CD14-positive monocyte (primary cell): ENCODE measurements at regions not wholly inside any gene's neighbourhood (a gene's known extent, or its start where the extent isn't known, plus 50 kb on each side); places are given as distances from the start of the nearest gene placed in this dataset.

Experiments
- DNase-seq, 3 donors: peaks; one replicate each; pipeline ENCODE4 v3.0.0-alpha.2; 2011 to 2022
- H2AFZ ChIP-seq: 2 replicates; pipeline ENCODE4 v1.6.0; 2012; ENCODE audit warnings: mild to moderate bottlenecking, low read depth, low read length, inconsistent platforms; ENCODE audit not compliant: insufficient read depth, poor library complexity, severe bottlenecking
- H3K27ac ChIP-seq, 2 donors: 1 replicate in 1 of 2; 2 replicates in 1 of 2; pipeline ENCODE4 v1.5.1; 2012 to 2013; ENCODE audit warnings: low read length in 2 of 2, control low read depth in 1 of 2, inconsistent platforms in 1 of 2, low read depth in 1 of 2, mild to moderate bottlenecking in 1 of 2
- H3K27me3 ChIP-seq, 2 donors: one replicate each; pipeline versions ENCODE4 v1.6.0 to v1.6.1; 2011 to 2013; ENCODE audit warnings: low read length in 2 of 2; ENCODE audit not compliant: control insufficient read depth in 2 of 2, insufficient read depth in 2 of 2
- H3K36me3 ChIP-seq, 2 donors: replicated peaks in 1 of 2; 1 replicate in 1 of 2; 2 replicates in 1 of 2; pipeline versions ENCODE4 v1.5.1 to v1.6.1; 2012 to 2013; ENCODE audit warnings: low read length in 2 of 2, control low read depth in 1 of 2, inconsistent platforms in 1 of 2, mild to moderate bottlenecking in 1 of 2; ENCODE audit not compliant: insufficient read depth in 2 of 2, control insufficient read depth in 1 of 2
- H3K4me1 ChIP-seq, 2 donors: 1 replicate in 1 of 2; 2 replicates in 1 of 2; pipeline versions ENCODE4 v1.5.1 to v1.6.1; 2012 to 2013; ENCODE audit warnings: low read length in 2 of 2, control low read depth in 1 of 2, inconsistent platforms in 1 of 2, mild to moderate bottlenecking in 1 of 2, moderate library complexity in 1 of 2; ENCODE audit not compliant: insufficient read depth in 2 of 2, control insufficient read depth in 1 of 2
- H3K4me2 ChIP-seq: replicated peaks from 2 replicates; pipeline ENCODE3; 2012; ENCODE audit warnings: low read length, moderate library complexity, mild to moderate bottlenecking; ENCODE audit not compliant: poor library complexity, severe bottlenecking; ENCODE audit errors: extremely low read depth
- H3K4me3 ChIP-seq, 3 experiments: fragments of 200-600 bp in 1 of 3; sonication (generic) in 1 of 3; replicated peaks in 1 of 3; 1 replicate in 2 of 3; 2 replicates in 1 of 3; pipeline ENCODE4 v1.5.1; 2011 to 2013; ENCODE audit warnings: low read length in 3 of 3, mild to moderate bottlenecking in 3 of 3, control low read depth in 2 of 3, low read depth in 2 of 3, inconsistent platforms in 1 of 3, moderate library complexity in 1 of 3
- H3K79me2 ChIP-seq: 2 replicates; pipeline ENCODE4 v1.6.0; 2012; ENCODE audit warnings: mild to moderate bottlenecking, control low read depth, inconsistent platforms, low read length, moderate library complexity; ENCODE audit not compliant: insufficient read depth
- H3K9ac ChIP-seq: 2 replicates; pipeline ENCODE4 v1.6.0; 2017; ENCODE audit warnings: low read length, mild to moderate bottlenecking; ENCODE audit not compliant: insufficient read depth, poor library complexity, severe bottlenecking
- H3K9me3 ChIP-seq, 2 donors: replicated peaks in 1 of 2; 1 replicate in 1 of 2; 2 replicates in 1 of 2; pipeline versions ENCODE4 v1.5.1 to v1.6.1; 2012 to 2013; ENCODE audit warnings: low read length in 2 of 2, control low read depth in 1 of 2; ENCODE audit not compliant: control insufficient read depth in 1 of 2, insufficient read depth in 1 of 2
- H4K20me1 ChIP-seq: 2 replicates; pipeline ENCODE4 v1.6.0; 2012; ENCODE audit warnings: mild to moderate bottlenecking, low read length, control low read depth, moderate library complexity; ENCODE audit not compliant: insufficient read depth
- H3K27ac Mint-ChIP-seq, 7 donors: one replicate each; pipeline ENCODE4 v1.8.0; 2020; ENCODE audit warnings: mild to moderate bottlenecking in 7 of 7, mixed read lengths in 7 of 7, moderate library complexity in 6 of 7, inconsistent platforms in 2 of 7
- H3K27me3 Mint-ChIP-seq, 3 donors: one replicate each; pipeline ENCODE4 v1.8.0; 2021 to 2022; ENCODE audit warnings: low read depth in 3 of 3, mild to moderate bottlenecking in 3 of 3, mixed read lengths in 3 of 3, moderate library complexity in 3 of 3, inconsistent platforms in 1 of 3
- H3K36me3 Mint-ChIP-seq, 2 donors: one replicate each; pipeline ENCODE4 v1.8.0; 2020; ENCODE audit warnings: mixed read lengths in 2 of 2, inconsistent platforms in 1 of 2, mild to moderate bottlenecking in 1 of 2
- H3K4me1 Mint-ChIP-seq: one replicate; pipeline ENCODE4 v1.8.0; 2020; ENCODE audit warnings: mild to moderate bottlenecking, mixed read lengths
- H3K4me3 Mint-ChIP-seq, 2 donors: one replicate each; pipeline ENCODE4 v1.8.0; 2020; ENCODE audit warnings: mild to moderate bottlenecking in 2 of 2, mixed read lengths in 2 of 2, moderate library complexity in 1 of 2
- H3K9me3 Mint-ChIP-seq, 7 donors: one replicate each; pipeline ENCODE4 v1.8.0; 2020 to 2022; ENCODE audit warnings: mixed read lengths in 7 of 7, mild to moderate bottlenecking in 6 of 7, moderate library complexity in 6 of 7, inconsistent platforms in 2 of 7
- CTCF ChIP-seq: fragments of 200-600 bp; IDR thresholded peaks from one replicate; pipeline ENCODE4 v1.8.0; 2022; ENCODE audit warnings: antibody characterized with exemption, mild to moderate bottlenecking
- WGBS: methylation state at CpG from one replicate; pipeline ENCODE4 v1.1.5; 2013; ENCODE audit warnings: missing lambda C conversion rate; ENCODE audit not compliant: insufficient coverage; 5-methylcytosine and 5-hydroxymethylcytosine counted together
- intact Hi-C, 2 donors: fragments of 100-400 bp; cut with micrococcal nuclease; formaldehyde crosslinking; loops; one replicate each; pipeline versions ENCODE4 v1.15.0 to v1.15.1; 2023

- H3K27ac ChIP-seq, result no peak overlapping the region
- no peak overlapping the region for H3K4me3 ChIP-seq
- Mint-ChIP-seq H3K27me3 (peaks cover 8 to 19% (median 19%) of the 10 kb centered on the region in 3 donors), H3K4me1 (peaks cover 22% of the 10 kb centered on the region), H3K36me3 (no peaks in the 10 kb centered on the region), H3K4me3 (no peak overlapping the region), H3K27ac (no peak overlapping the region), H3K9me3 (peaks cover 0 to 2% (median 0%) of the 10 kb centered on the region in 7 donors)
- TF ChIP-seq CTCF, result no peak
- intact Hi-C loops, result no loop called here
- no peaks in the 10 kb centered on the region for H3K9me3 ChIP-seq
- H2AFZ ChIP-seq, result no peak overlapping the region
- no peaks in the 10 kb centered on the region for H3K36me3 ChIP-seq
- H3K9ac ChIP-seq, result no peak overlapping the region
- H3K79me2 ChIP-seq, result no peaks in the 10 kb centered on the region
- H4K20me1 ChIP-seq, result no peaks in the 10 kb centered on the region
- H3K4me2 ChIP-seq, result no peak overlapping the region
- no peak for DNase-seq
- no peaks in the 10 kb centered on the region for H3K27me3 ChIP-seq
- H3K4me1 ChIP-seq, result peaks cover 5 to 12% of the 10 kb centered on the region in 2 donors
- WGBS, result 87% methylated on average over 6 of the region's 7 CpGs
Observed at GRCh38 chr16:50889746-50890145, 147.9 kb downstream of the CYLD start.

GRCh38 chr16:50889276-50889675 is 147.4 kb downstream of the CYLD start:
- peaks cover 20% of the 10 kb centered on the region for H3K4me1 Mint-ChIP-seq
- intact Hi-C loops, result no loop called here
- H2AFZ ChIP-seq, result no peak overlapping the region
- TF ChIP-seq CTCF, result no peak
- no peak overlapping the region for H3K27ac ChIP-seq
- H3K9me3 Mint-ChIP-seq, result peaks cover 0 to 2% (median 0%) of the 10 kb centered on the region in 7 donors
- no peaks in the 10 kb centered on the region for H3K36me3 ChIP-seq
- H3K27ac Mint-ChIP-seq, result no peak overlapping the region
- no peak overlapping the region for H3K4me2 ChIP-seq
- peaks cover 5 to 12% of the 10 kb centered on the region in 2 donors for H3K4me1 ChIP-seq
- H3K4me3 Mint-ChIP-seq, result no peak overlapping the region
- H3K9me3 ChIP-seq, result no peaks in the 10 kb centered on the region
- H3K79me2 ChIP-seq, result no peaks in the 10 kb centered on the region
- WGBS, result 100% methylated on average over 4 of the region's 6 CpGs
- H3K27me3 Mint-ChIP-seq, result peaks cover 8 to 19% (median 17%) of the 10 kb centered on the region in 3 donors
- no peaks in the 10 kb centered on the region for H3K36me3 Mint-ChIP-seq
- no peak for DNase-seq
- H3K4me3 ChIP-seq, result no peak overlapping the region
- no peaks in the 10 kb centered on the region for H4K20me1 ChIP-seq
- H3K9ac ChIP-seq, result no peak overlapping the region
- no peaks in the 10 kb centered on the region for H3K27me3 ChIP-seq
